Endothelial cell of umbilical vein (primary cell): ENCODE measurements at regions not wholly inside any gene's neighbourhood (a gene's known extent, or its start where the extent isn't known, plus 50 kb on each side); places are given as distances from the start of the nearest gene placed in this dataset.

Experiments used
- BruUV-seq: library from RNA; stranded (reverse); fragments of 400-500 nt; replicated peaks from 2 replicates; lab custom pipeline; 2021; lab: Mats Ljungman, UMichigan
- CTCF ChIA-PET: fragments of 300-600, 350-600 bp; sonication (Branson Sonifier 250); formaldehyde crosslinking; loops from one replicate; lab custom pipeline; 2021; ENCODE audit warnings: antibody characterized with exemption, inconsistent platforms; lab: Charles Lee
- POLR2A ChIA-PET: fragments of 300-600, 350-600 bp; sonication (Branson Sonifier 250); formaldehyde crosslinking; loops from one replicate; lab custom pipeline; 2021; ENCODE audit warnings: antibody characterized with exemption, inconsistent platforms; lab: Charles Lee
- DNase-seq: peaks from one replicate; pipeline ENCODE4 v3.0.0-alpha.2; 2011; ENCODE audit warnings: low read depth, low spot score
- FAIRE-seq: peaks from 2 replicates; lab custom pipeline; 2011; peaks lifted over from hg19 to GRCh38; lab: Jason Lieb, UNC
- H2AFZ ChIP-seq: 2 replicates; pipeline ENCODE4 v1.6.0; 2012; ENCODE audit warnings: low read depth, low read length, control low read depth, inconsistent platforms
- H3K27ac ChIP-seq: 2 replicates; pipeline ENCODE4 v1.5.1; 2011; ENCODE audit warnings: low read depth, mild to moderate bottlenecking, control low read depth, low read length, moderate library complexity; ENCODE audit not compliant: insufficient read depth
- H3K27me3 ChIP-seq, 2 experiments: 2 replicates each; pipeline versions ENCODE4 v1.6.0 to v1.6.1; 2011; ENCODE audit warnings: low read length in 2 of 2, mixed read lengths in 1 of 2; ENCODE audit not compliant: control insufficient read depth in 2 of 2, insufficient read depth in 2 of 2
- H3K36me3 ChIP-seq, 2 experiments: 2 replicates in 1 of 2; 3 replicates in 1 of 2; pipeline ENCODE4 v1.5.1; 2011; ENCODE audit warnings: low read length in 2 of 2, mild to moderate bottlenecking in 1 of 2, moderate library complexity in 1 of 2; ENCODE audit not compliant: control insufficient read depth in 2 of 2, insufficient read depth in 2 of 2; ENCODE audit errors: extremely low read depth in 1 of 2
- H3K4me1 ChIP-seq: 3 replicates; pipeline ENCODE4 v1.5.1; 2011; ENCODE audit warnings: mild to moderate bottlenecking, low read length; ENCODE audit not compliant: control insufficient read depth, insufficient read depth; ENCODE audit errors: extremely low read depth
- H3K4me2 ChIP-seq: 2 replicates; pipeline ENCODE4 v1.6.1; 2011; ENCODE audit warnings: low read length, control low read depth, mixed read lengths; ENCODE audit not compliant: insufficient read depth
- H3K4me3 ChIP-seq, 3 experiments: fragments of 200-600 bp in 1 of 3; sonication (generic), shearing (Covaris generic) in 1 of 3; replicated peaks in 1 of 3; 2 replicates each; pipeline ENCODE4 v1.5.1; 2011 to 2016; ENCODE audit warnings: control low read depth in 3 of 3, low read length in 3 of 3, mild to moderate bottlenecking in 2 of 3, inconsistent platforms in 1 of 3, low read depth in 1 of 3, moderate library complexity in 1 of 3; ENCODE audit not compliant: insufficient read depth in 1 of 3
- H3K79me2 ChIP-seq: 2 replicates; pipeline ENCODE4 v1.6.0; 2012; ENCODE audit warnings: low read length, inconsistent platforms; ENCODE audit not compliant: control insufficient read depth, insufficient read depth
- H3K9ac ChIP-seq: replicated peaks from 2 replicates; pipeline ENCODE3; 2011; ENCODE audit warnings: low read length, control low read depth; ENCODE audit not compliant: insufficient read depth; ENCODE audit errors: extremely low read depth
- H3K9me1 ChIP-seq: replicated peaks from 3 replicates; pipeline ENCODE4 v1.6.0; 2011; ENCODE audit warnings: mild to moderate bottlenecking, low read length; ENCODE audit not compliant: control insufficient read depth, insufficient read depth; ENCODE audit errors: extremely low read depth
- H3K9me3 ChIP-seq: replicated peaks from 2 replicates; pipeline ENCODE4 v1.5.1; 2012; ENCODE audit warnings: low read length, inconsistent platforms; ENCODE audit not compliant: control insufficient read depth, insufficient read depth
- H4K20me1 ChIP-seq: replicated peaks from 2 replicates; pipeline ENCODE3; 2011; ENCODE audit warnings: mild to moderate bottlenecking, low read length; ENCODE audit not compliant: control insufficient read depth, insufficient read depth; ENCODE audit errors: extremely low read depth
- EZH2 ChIP-seq: IDR thresholded peaks from 2 replicates; pipeline ENCODE4 v1.6.1; 2012; ENCODE audit warnings: borderline replicate concordance, low read depth, mild to moderate bottlenecking, moderate library complexity, low read length, inconsistent platforms; ENCODE audit not compliant: severe bottlenecking
- FOS ChIP-seq: IDR thresholded peaks from 2 replicates; pipeline ENCODE4 v1.6.1; 2011; ENCODE audit warnings: mild to moderate bottlenecking, low read length, moderate library complexity, borderline replicate concordance; ENCODE audit not compliant: insufficient read depth
- GATA2 ChIP-seq: IDR thresholded peaks from 2 replicates; pipeline ENCODE4 v1.7.0; 2011; ENCODE audit warnings: low read depth, mild to moderate bottlenecking, moderate library complexity, mixed read lengths, low read length; ENCODE audit not compliant: insufficient read length, insufficient read depth
- JUN ChIP-seq: IDR thresholded peaks from 2 replicates; pipeline ENCODE4 v1.6.1; 2011; ENCODE audit warnings: borderline replicate concordance, low read depth; ENCODE audit not compliant: insufficient read length, insufficient read depth
- MAX ChIP-seq: IDR thresholded peaks from 2 replicates; pipeline ENCODE4 v1.6.1; 2011; ENCODE audit not compliant: insufficient read depth, insufficient read length
- MYC ChIP-seq: IDR thresholded peaks from one replicate; pipeline ENCODE4 v1.6.1; 2011; ENCODE audit warnings: mild to moderate bottlenecking, low read depth, low read length
- POLR2A ChIP-seq: IDR thresholded peaks from 2 replicates; pipeline ENCODE4 v1.6.1; 2012; ENCODE audit warnings: low read depth, mild to moderate bottlenecking, control low read depth, low read length
- POLR2AphosphoS5 ChIP-seq: IDR thresholded peaks from 2 replicates; pipeline ENCODE4 v1.6.1; 2012; ENCODE audit warnings: low read depth, mild to moderate bottlenecking, control low read depth, low read length, moderate library complexity; ENCODE audit not compliant: insufficient read depth
- dilution Hi-C: fragments of 300-500 bp; cut with MboI; formaldehyde crosslinking; loops from one replicate; pipeline ENCODE4 v1.15.0; 2019; ENCODE audit warnings: low sequenced_read_pairs; ENCODE audit not compliant: extremely low pct_ligation_motif_present
- intact Hi-C: fragments of 100-400 bp; cut with micrococcal nuclease; formaldehyde crosslinking; loops from one replicate; pipeline ENCODE4 v1.10.0; 2022
- TF ChIP-seq, protein P1 (sequence below), 2 donors: IDR thresholded peaks; 1 replicate in 1 of 2; 2 replicates in 1 of 2; pipeline ENCODE4 v1.5.1; 2011; ENCODE audit warnings: low read length in 2 of 2, mild to moderate bottlenecking in 2 of 2, moderate library complexity in 2 of 2, control low read depth in 1 of 2, inconsistent platforms in 1 of 2, low read depth in 1 of 2; ENCODE audit not compliant: insufficient read depth in 1 of 2; ENCODE audit errors: extremely low read depth in 1 of 2

DNA sequence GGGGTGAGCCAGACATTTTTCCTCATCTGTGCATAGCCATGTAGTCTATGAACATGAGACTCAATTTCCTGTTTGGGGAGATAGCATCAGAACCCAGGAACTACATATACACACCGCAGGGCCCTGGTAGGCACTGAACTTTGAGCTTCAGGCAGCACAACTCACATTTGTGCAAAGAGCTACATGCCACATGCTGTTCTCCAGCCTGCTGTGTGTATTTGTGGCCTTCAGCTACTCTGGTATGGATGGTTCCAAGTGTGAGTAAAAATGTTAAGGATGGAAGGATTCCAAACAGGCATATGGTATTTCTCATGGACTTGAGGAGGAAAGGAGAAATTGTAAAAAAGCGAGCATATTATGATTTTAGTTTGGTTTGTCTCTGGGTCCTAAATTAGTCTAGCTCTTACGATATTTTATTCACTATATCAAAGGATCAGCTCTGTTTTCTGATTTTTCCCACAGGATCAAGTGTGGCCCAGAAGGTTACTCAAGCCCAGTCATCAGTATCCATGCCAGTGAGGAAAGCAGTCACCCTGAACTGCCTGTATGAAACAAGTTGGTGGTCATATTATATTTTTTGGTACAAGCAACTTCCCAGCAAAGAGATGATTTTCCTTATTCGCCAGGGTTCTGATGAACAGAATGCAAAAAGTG lies 422.4 kb upstream of the OR4E1 start:
- intact Hi-C loops, result no loop called here
- ChIA-PET CTCF (interaction anchor here (0.9 to 8.9 kb wide), 6 partner anchors 9 to 182 kb away, joined by 3 to 138 read pairs (median 6); no protein-coding TSS in a partner anchor), POLR2A (no interaction called here)

DNA sequence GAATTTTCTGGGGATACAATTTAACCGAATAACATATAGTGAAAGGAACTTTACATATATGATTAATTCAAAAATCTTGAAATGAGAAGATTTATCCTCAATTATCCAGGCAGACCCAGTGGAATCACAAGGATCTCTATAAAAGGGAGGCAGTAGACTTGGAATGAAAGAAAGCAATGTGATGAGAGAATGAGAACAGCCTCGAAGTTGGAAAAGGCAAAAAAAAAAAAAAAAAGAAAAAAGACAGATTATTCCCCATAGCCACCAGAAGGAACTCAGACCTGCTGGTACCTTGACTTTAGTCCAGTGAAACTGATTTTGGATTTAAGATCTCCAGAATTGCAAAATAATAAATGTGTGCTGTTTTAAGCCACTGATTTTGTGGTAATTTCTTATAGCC lies 416.3 kb upstream of the OR4E1 start:
- intact Hi-C loops, result no loop called here

More for the DNA sequence above, 422.4 kb upstream of the OR4E1 start:
- H3K36me3 ChIP-seq, result no peaks in the 10 kb centered on the region
- no peak overlapping the region for H3K4me2 ChIP-seq
- H3K9me1 ChIP-seq, result no peaks in the 10 kb centered on the region
- H3K9me3 ChIP-seq, result no peaks in the 10 kb centered on the region
- H4K20me1 ChIP-seq, result no peaks in the 10 kb centered on the region
- no peak overlapping the region for H3K27ac ChIP-seq
- H3K27me3 ChIP-seq, result no peaks in the 10 kb centered on the region
- no TSS peak for BruUV-seq
- peak overlapping the region; percentile 4 for H2AFZ ChIP-seq
- FAIRE-seq (no peak), DNase-seq (no peak)
- dilution Hi-C loops, result no loop called here
- H3K4me3 ChIP-seq, result no peak overlapping the region
- H3K79me2 ChIP-seq, result no peaks in the 10 kb centered on the region
- H3K4me1 ChIP-seq, result peaks cover 9% of the 10 kb centered on the region
- no peak for TF ChIP-seq MAX
- TF ChIP-seq MYC, result no peak
- TF ChIP-seq GATA2, result no peak
- H3K9ac ChIP-seq, result no peak overlapping the region

More for the DNA sequence above, 416.3 kb upstream of the OR4E1 start:
- Histone ChIP-seq H3K4me1 (peaks cover 4% of the 10 kb centered on the region), H2AFZ (no peak overlapping the region), H3K4me2 (no peak overlapping the region), H3K27ac (no peak overlapping the region), H4K20me1 (no peaks in the 10 kb centered on the region), H3K9me3 (no peaks in the 10 kb centered on the region), H3K9ac (no peak overlapping the region), H3K36me3 (no peaks in the 10 kb centered on the region), H3K27me3 (no peaks in the 10 kb centered on the region), H3K4me3 (no peak overlapping the region), H3K9me1 (no peaks in the 10 kb centered on the region), H3K79me2 (no peaks in the 10 kb centered on the region)
- TF ChIP-seq POLR2AphosphoS5 (no peak), EZH2 (no peak), POLR2A (no peak), MAX (no peak), FOS (no peak), MYC (no peak), GATA2 (no peak), JUN (no peak)
- TF ChIP-seq, protein P1, sequence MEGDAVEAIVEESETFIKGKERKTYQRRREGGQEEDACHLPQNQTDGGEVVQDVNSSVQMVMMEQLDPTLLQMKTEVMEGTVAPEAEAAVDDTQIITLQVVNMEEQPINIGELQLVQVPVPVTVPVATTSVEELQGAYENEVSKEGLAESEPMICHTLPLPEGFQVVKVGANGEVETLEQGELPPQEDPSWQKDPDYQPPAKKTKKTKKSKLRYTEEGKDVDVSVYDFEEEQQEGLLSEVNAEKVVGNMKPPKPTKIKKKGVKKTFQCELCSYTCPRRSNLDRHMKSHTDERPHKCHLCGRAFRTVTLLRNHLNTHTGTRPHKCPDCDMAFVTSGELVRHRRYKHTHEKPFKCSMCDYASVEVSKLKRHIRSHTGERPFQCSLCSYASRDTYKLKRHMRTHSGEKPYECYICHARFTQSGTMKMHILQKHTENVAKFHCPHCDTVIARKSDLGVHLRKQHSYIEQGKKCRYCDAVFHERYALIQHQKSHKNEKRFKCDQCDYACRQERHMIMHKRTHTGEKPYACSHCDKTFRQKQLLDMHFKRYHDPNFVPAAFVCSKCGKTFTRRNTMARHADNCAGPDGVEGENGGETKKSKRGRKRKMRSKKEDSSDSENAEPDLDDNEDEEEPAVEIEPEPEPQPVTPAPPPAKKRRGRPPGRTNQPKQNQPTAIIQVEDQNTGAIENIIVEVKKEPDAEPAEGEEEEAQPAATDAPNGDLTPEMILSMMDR (IDR thresholded peaks at IDR 0.05; ENCODE audit: extremely low read depth in 1 of 2, insufficient read depth in 1 of 2, low read depth in 1 of 2, low read length in 2 of 2), result no peak
- FAIRE-seq (no peak), DNase-seq (no peak)
- BruUV-seq, result no TSS peak
- POLR2A ChIA-PET, result no interaction called here
- CTCF ChIA-PET, result no interaction called here
- dilution Hi-C loops, result no loop called here
